ENCODE measurements at regions not wholly inside any gene's neighbourhood (a gene's known extent, or its start where the extent isn't known, plus 50 kb on each side); places are given as distances from the start of the nearest gene placed in this dataset.

- no peak for TF ChIP-seq SP7 (tag by site-specific recombination; IDR thresholded peaks at IDR 0.05)
- TF ChIP-seq ZNF777 (tag by site-specific recombination; IDR thresholded peaks at IDR 0.05; ENCODE audit: borderline replicate concordance) = no peak
- no peak for TF ChIP-seq ZNF416 (tag by site-specific recombination; IDR thresholded peaks at IDR 0.05)
- TF ChIP-seq ZNF24 (tag by site-specific recombination; IDR thresholded peaks at IDR 0.05) = no peak
- no peak for TF ChIP-seq ZNF621 (tag by site-specific recombination; IDR thresholded peaks at IDR 0.05)
- TF ChIP-seq ZNF776 (tag by site-specific recombination; IDR thresholded peaks at IDR 0.05; ENCODE audit: borderline replicate concordance) = no peak
- TF ChIP-seq ZSCAN23 (tag by site-specific recombination; IDR thresholded peaks at IDR 0.05) = no peak
Observed at GRCh38 chr21:36647279-36648093, 51.4 kb upstream of the SIM2 start (continued).

Measured in HEK293 (cell line).